ENCODE measurements at regions not wholly inside any gene's neighbourhood (a gene's known extent, or its start where the extent isn't known, plus 50 kb on each side); places are given as distances from the start of the nearest gene placed in this dataset.

DNA sequence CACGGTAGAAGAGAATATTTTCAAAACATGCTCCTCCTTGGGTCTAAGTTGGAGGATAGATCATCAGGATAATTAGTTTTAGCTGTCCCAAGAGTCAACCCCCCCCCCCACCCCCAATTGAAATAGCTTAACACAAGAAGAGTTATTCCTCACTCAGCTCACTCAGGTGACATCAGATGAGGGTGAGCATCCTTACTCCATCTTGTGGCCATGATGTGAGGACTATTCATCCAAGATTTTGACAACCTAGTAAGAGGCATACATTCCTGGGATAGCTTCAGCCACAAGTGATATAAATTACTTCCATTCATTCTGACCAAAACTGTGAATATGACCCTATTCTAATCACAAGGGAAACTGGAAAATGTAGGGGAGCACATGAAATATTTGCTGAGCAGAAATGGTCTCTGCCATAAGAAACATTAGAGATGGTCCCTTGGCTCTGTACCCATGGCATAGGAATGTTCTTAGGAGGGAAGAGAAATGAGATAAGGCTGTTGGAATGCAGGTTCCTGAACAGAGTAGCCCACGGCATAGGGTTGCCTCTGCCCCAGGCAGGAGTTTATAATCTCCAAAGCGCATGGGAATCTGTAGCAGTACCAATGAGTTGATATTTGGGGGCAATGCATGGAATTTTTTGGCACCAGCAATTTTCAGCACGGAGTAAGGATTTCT lies 257.2 kb downstream of the CYRIA start:
- FAIRE-seq: no peak

GRCh38 chr2:16407358-16407757 lies 258.3 kb downstream of the CYRIA start:
- FAIRE-seq: no peak

- FAIRE-seq: no peak
These were observed 258.9 kb downstream of the CYRIA start for GRCh38 chr2:16406496-16407289.

DNA sequence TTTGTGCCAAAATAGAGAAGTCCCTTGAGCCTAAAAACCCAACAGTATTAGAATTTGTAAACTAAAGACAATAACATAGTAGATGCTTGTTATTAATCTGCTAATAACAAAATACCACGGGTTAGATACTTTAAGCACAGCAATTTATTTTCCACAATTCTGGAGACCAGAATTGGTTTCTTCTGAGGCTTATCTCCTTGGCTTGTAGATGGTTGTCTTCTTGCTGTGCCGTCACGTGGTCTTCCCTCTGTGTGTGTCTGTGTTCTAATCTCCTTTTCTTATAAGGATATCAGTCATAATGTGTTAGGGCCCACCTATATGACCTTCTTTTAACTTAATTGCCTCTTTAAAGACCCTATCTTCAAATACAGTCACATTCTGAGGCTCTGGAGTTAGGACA lies 260.1 kb downstream of the CYRIA start:
- no peak for FAIRE-seq

- FAIRE-seq: no peak
These were observed 260.9 kb downstream of the CYRIA start for GRCh38 chr2:16404551-16405300.

DNA sequence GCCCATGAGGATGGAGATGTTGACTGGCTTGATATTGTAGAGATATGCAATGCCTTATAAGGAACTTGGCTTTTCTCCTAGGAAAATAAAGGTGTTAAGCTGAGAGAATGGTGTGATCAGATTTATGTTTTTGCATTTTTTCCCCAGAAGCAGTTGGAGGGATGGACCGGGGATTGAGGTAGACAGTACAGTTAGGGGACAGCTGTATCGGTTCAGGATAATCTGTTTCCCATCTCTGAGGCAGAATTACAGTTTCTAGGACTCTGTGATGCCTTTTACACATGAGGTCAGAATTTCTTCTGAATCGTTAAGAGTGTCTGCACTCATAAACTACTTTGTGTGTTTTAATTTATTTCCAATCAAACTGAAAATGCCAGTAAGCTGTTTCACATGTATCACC lies 261.5 kb downstream of the CYRIA start:
- FAIRE-seq: no peak

DNA sequence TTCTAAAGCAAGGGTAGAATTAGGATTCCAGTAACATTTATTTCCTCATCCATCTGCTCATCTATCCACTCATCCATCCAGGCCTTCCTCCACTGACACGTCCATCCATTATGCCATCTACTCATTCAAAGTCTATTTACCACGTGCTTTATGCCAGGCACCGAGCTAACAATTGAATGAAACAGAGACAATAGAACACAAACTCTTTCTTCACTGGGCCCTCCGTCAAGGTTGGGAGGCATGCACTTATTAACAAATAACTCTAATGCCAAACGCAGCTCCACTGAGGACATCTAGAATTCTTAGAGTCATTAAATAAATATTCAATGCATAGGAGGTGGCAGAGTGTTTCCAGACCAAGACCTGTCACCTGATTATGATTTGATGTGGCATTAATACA lies 262.7 kb downstream of the CYRIA start:
- FAIRE-seq: no peak

DNA sequence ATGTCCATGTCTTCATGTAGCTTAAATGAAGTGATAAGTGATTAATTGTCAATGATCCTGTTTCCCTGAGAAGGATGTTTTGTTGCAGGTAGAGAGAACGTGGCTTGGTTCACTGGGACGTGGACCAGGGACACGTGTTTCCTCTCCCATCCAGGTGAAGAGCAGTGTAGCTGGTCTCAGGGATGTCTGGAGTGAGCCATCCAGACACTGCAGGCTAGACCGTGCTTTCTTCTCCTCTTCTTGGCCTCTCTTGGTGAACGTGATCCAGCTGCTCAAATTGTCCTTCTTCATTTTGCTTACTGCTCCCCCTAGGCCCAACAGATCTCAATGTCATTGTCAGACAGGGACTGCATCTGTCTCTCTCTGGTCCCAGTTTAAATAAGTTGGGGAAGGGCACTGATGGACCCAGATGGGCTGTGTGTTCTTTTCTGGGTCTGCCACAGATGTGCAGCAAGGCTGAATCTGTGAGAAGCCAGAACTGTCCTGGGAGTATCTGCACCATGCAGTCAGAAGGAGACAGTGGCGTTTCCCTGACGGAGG lies 263.8 kb downstream of the CYRIA start:
- FAIRE-seq: no peak

- no peak for FAIRE-seq
These were observed 265.5 kb downstream of the CYRIA start for GRCh38 chr2:16400127-16400623.

DNA sequence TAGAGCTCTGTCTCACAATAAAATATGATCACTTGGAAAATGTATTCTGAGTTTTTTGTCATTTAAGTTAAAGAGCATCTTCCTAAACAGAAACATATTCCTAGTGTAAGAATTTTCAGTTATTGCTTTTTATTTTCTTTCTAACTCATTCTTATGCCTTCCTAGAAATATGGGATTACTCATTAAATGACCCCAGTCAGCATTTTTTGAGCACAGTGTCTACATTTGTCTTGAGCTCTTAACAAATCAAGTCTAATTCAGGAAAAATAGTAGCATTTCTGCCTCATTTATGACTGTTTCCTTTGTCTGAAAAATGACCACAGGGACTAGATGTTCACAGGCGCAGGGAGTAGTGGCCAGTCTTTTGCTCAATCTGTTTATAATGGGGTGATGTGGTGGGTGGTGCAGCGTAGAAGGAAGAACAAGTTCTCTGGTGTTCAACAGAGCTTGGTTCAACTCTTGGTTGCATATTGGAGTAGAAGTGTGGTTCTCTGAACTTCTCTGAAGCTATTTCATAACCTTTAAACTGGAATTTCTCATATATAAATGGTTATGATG lies 267.1 kb downstream of the CYRIA start:
- no peak for FAIRE-seq

DNA sequence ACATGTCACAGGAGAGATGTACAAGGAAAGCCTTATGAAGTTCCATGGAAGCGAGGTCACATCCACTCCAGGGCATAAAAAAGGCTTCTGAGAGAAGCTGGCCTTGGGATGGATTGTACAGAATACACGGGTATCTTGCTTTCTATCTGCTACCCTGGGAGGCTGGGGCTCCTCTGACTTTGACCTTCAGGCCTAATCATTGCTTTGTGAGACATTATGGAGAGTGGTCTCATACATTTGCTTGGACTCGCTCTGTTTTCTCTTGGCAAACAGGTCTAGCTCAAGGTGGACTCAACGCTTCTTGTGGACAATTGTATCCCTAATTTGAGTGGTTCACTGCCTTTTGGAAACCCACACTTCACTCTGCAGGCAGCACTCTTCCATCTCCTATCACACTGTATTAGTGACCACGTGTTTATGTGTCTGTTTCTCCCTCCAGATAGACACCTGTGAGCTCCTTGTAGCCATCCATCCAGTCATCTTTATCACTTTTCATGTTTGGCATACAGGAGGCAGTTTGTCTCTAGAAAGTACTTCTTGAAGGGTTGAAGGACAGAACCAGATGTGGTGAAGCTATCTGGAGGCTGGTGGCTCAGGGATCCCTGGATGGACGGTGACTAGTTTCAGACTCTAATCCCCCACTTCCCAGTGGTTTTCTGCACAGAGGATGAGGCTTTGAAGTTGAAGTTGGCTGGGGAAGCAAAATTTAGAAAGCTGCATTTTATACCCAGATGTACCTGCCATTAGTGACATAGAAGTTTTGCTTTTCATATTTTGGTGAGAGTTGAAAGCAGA lies 267.8 kb downstream of the CYRIA start:
- FAIRE-seq: no peak

DNA sequence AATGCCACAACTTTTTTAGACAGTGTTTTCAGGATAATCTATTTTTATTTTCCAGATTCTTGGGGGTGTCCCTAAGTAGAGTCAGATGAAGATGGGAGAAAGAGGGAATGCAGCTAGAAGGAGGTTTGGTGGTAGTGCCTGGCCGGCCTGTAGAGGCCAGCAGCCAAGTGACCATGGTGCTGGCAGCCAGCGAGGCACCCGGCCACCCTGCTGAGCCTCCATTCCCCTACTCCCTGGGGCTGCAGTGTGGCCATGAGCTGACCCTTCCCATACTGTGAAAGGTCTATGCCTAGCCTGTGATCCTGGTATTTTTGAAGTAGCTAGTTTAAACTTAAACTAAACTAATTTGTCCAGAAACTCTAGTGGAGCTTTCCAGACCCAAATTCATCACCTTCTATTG lies 268.6 kb downstream of the CYRIA start:
- FAIRE-seq: no peak

- FAIRE-seq: no peak
These were observed 269.5 kb downstream of the CYRIA start for GRCh38 chr2:16396171-16396570.

- no peak for FAIRE-seq
These were observed 270.0 kb downstream of the CYRIA start for GRCh38 chr2:16395601-16396000.

DNA sequence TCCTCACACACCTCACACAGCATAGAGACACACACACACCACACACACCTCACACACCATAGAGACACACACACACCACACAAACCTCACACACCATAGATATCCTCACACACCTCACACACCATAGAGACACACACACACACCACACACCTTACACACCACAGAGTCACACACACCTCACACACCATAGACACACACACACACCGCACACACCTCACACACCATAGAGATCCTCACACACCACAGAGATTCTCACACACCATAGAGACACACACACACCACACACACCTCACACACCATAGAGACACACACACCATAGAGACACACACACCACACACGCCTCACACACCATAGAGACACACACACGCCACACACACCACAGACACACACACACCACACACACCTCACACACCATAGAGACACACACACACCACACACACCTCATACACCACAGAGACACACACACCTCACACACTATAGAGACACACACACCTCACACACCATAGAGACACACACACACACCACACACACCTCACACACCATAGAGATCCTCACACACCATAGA lies 270.6 kb downstream of the CYRIA start:
- FAIRE-seq: no peak

- FAIRE-seq: no peak
These were observed 271.3 kb downstream of the CYRIA start for GRCh38 chr2:16394072-16394985.

DNA sequence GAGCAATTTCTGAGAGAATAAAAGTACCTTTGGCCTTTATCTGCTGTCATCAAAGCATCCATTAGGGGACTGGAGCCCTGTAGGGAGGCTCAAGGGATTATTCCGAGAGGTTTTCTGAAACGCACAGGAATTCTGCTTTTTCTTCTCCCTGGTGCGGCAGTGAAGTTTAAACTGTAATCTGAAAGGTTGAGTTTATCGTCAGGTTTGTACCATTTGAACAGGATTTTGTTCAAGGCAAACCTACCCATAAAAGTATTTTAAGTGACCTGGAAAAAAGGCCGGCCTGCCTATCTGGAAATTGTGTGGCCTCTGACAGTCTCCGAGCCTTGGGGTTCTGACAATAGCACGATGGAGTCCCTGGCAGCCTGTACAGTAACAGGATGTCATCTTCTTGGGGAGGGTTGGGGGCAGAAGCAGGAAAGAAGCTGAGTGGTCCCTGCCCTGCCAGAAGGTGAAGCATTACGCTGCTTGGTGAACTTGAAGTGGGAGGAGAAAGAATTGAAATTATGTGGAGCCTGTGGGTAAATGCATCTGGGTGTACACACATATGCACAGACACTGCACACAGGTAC lies 272.0 kb downstream of the CYRIA start:
- no peak for FAIRE-seq

GRCh38 chr2:16392647-16393499 lies 272.8 kb downstream of the CYRIA start:
- FAIRE-seq: no peak

- FAIRE-seq: no peak
These were observed 273.6 kb downstream of the CYRIA start for GRCh38 chr2:16391986-16392385.

Measured in endometrium (tissue), 2 donors.